GM19238 (cell line): ENCODE measurements at regions not wholly inside any gene's neighbourhood (a gene's known extent, or its start where the extent isn't known, plus 50 kb on each side); places are given as distances from the start of the nearest gene placed in this dataset.

Experiments
- DNase-seq: peaks from one replicate; pipeline ENCODE4 v3.0.0; 2011; ENCODE audit warnings: low spot score; ENCODE audit not compliant: insufficient read length

DNA sequence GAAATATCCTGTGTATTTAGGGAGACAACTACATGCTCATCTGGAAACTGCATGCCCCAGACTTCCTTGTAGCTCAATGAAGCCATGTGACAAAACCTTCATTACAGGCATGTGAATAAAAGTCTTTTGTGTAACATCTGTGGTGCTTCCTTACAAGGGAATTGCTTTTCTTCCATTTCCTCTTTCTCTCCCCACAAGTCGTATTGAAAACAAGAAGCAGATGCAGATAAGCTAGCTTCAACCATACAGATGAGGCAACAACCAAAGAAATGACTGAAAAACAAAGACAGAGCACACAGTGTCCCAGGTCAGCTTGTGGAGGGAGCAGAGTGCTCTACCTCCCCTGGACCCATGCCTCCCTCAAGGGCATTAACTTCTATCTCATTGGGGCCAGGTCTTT lies 115.8 kb upstream of the INPP4B start:
- DNase-seq: no peak

- no peak for DNase-seq
Measured at GRCh38 chr4:142974328-142974727, 128.2 kb upstream of the INPP4B start.

DNA sequence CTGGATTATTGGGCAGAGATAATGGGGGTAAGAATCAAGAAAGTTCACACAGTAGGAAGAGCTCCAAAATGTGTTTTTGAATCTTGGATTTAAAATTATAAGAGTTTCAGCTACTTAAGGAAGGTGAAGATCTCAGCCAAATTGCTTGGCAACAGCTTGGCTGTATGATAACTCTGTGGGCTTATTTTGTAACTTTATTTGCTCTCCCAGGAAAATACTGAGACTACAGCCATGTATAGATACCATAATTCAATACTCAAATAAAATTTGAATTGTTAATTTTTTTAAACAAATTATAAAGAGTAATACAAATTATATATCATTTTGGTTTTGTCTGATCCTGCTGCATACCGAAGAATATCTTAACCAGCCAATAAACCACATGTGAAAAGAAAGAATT lies 129.5 kb upstream of the INPP4B start:
- no peak for DNase-seq

GRCh38 chr4:142976482-142976881 lies 130.4 kb upstream of the INPP4B start:
- DNase-seq: no peak

- DNase-seq: no peak
Measured at GRCh38 chr4:142977182-142977581, 131.1 kb upstream of the INPP4B start.

GRCh38 chr4:142983065-142983464 lies 137.0 kb upstream of the INPP4B start:
- DNase-seq: no peak

DNA sequence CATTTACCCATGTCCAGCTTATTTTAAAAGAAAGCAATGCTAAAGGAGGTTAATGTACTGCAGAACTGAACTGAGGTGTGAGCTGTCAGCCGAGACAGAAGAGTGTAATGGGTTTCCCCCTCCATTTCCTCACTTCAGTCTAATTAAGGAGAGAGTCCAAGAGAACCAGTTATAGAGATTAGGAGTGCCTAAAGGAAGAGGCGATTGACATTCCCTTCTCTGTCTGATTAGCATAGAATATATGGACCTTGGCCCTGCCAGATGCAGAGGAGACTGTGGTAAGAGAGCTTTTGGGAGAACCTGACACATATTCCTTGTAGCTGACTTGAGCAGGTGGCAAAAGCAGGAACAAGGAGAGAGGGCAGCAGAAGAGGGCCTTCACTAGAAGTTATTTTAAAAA lies 137.5 kb upstream of the INPP4B start:
- no peak for DNase-seq

GRCh38 chr4:142984871-142985585 lies 138.9 kb upstream of the INPP4B start:
- no peak for DNase-seq

DNA sequence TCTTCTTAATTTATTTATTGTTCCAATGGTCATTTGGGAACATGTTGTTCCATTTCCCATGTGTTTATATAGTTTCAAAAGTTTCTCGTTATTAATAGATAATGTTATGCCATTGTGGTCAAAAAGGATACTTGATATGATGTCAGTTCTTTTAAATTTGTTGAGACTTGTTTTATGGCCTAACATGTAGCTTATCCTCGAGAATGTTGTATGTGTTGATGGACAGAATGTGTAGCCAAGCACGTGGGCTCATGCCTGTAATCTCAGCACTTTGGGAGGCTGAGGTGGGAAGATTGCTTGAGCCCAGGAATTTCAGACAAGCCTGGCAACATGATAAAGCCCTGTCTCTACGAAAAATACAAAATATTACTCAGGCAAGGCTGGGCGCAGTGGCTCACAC lies 168.5 kb upstream of the USP38 start:
- DNase-seq: no peak

DNA sequence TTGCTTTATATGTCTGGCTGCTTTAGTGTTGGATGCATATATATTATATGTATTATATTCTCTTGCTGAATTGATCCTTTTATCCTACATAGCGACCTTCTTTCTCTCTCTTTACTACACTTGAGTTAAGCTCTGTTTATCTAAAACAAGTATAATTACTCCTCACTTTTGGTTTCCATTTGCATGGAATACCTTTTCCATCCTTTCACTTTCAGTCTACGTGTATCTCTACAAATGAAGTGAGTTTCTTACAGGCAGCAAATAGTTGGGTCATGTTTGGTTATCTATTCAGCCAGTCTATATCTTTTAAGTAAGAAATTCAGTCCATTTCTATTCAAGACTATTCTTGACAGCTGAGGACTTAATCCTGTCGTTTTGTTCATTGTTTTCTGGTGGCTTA lies 167.5 kb upstream of the USP38 start:
- DNase-seq: no peak

DNA sequence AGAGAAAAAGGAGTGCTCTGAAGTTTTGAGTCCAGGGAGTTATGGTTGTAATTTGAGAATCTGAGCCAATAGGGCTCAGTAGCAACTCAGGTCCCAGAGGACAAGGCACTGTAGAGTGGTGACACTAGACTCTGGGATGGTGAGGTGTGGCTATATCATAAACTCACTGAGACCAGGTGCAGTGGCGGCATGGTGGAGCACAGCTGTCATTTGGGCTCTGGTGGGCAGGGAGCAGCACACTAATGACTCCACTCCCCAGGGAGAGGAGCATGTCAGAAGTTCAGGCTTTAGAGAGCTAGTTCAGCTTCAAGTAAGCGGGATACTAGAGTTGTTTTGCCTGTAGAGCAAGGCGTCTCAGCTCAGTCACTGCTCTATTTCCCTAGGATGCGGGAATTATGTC lies 165.4 kb upstream of the USP38 start:
- no peak for DNase-seq

- DNase-seq: peak; percentile 8
Measured at GRCh38 chr4:143021384-143021783, 163.3 kb upstream of the USP38 start.

DNA sequence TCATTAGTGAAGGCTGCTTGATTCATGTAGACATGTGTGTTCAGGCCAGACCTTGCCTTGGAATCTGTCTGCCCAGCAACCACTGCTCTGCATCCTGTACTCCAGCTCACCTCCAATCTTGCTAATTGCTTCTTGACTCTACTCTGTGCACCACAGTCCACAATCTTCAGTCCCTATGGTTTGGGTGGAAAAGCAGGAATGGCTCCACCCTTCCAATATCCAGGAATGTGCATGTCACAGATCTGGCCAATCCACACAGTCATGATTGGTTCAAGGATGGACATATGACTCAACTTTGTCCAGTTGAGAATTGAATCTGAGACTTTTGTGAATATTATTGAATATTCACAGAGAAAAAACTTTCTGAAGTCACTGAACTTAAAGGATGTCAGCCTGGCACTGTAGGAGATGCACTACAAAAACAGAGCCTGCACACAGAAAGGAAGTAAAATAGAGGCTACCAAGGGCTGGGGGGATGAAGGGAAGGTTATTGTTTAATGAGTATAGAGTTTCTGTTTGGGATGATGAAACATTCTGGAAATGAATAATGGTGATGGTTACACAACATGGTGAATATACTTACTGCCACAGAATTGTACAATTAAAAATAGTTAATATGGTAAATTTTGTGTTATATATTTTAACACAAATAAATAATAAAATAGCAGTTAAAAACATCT lies 161.3 kb upstream of the USP38 start:
- no peak for DNase-seq

GRCh38 chr4:143025081-143025704 lies 159.5 kb upstream of the USP38 start:
- no peak for DNase-seq

DNA sequence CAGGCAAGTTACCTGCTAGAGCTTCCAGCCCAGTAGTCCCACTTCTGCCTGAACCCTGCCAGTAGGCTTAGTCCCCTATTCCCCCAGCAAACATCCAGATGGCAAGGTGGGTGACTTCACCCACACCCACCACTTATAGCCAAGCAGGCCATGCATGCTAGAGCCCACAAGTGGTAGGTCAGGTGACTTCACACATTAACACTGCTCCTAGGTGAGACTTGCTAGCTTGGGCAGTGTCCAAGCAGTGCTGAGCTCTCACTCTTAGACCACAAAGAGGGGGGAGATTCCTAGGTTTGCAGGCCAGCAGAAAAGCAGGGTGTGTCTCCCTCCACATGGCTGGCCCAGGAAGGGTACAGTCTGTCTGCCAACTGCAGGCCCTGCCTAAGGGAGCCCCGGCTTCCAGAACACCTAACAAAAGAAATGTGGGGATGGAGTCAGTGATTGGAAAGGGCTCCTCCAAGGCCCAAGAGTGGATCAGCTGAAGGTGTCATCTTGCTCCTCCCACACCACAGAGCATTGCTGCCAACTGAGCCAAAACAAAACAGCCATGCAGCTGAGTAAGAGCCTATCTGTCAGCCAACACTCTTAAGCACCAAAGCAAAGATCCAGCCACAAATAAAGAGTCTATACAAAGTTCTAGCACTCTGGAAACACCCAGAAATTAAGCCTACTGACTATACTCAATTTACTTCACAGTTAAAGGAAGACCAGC lies 158.1 kb upstream of the USP38 start:
- no peak for DNase-seq

GRCh38 chr4:143035661-143036060 lies 149.1 kb upstream of the USP38 start:
- DNase-seq: no peak

- DNase-seq: no peak
Measured at GRCh38 chr4:143036443-143036842, 148.3 kb upstream of the USP38 start.

- no peak for DNase-seq
Measured at GRCh38 chr4:143046454-143046853, 138.3 kb upstream of the USP38 start.

DNA sequence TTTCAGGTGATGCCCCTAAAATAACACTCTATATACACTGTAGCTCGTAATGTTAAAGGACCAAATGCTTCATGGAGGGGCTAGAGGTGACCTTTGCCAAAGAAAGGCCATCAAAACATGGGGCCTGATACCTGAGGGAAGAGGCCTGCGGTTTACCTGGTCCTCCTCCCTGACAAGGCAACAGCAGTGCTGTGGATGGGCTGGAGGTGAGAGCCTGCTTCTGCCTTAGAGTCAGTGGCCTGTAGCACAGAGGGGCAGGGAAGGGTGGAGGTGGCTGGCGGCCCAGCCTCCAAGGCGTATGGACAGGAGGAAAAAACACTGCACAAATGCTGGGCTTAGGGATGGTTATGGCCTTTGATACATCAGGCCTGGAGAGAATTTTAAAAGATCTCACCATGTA lies 137.8 kb upstream of the USP38 start:
- DNase-seq: no peak

DNA sequence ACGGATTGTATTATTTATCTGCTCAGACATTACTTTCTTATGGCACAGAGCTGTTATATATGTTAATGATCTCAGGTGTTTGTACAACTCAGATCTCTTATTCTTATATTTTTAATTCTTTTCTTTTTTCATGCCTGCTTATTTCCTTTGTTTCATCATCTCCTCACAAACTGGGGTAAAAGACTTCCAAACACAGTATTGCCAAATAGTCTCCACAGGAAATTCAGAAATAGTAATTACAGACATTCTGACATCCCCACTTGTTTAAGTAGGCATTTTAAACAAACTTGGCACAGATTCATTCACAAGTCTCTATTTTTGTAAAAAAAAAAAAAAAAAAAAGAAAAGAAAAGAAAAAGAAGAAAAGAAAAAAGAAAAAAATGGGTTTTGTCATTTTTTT lies 129.7 kb upstream of the USP38 start:
- no peak for DNase-seq

GRCh38 chr4:143055997-143056396 lies 128.7 kb upstream of the USP38 start:
- DNase-seq: no peak

- no peak for DNase-seq
Measured at GRCh38 chr4:143071351-143071750, 113.4 kb upstream of the USP38 start.
